Choroid plexus epithelial cell (primary cell): ENCODE measurements at regions not wholly inside any gene's neighbourhood (a gene's known extent, or its start where the extent isn't known, plus 50 kb on each side); places are given as distances from the start of the nearest gene placed in this dataset.

Experiments
- DNase-seq: peaks from one replicate; pipeline ENCODE4 v3.0.0-alpha.2; 2010; ENCODE audit warnings: low read depth
- H3K4me3 ChIP-seq: 2 replicates; pipeline ENCODE4 v1.5.1; 2011; ENCODE audit warnings: low read depth, mild to moderate bottlenecking, control low read depth, low read length, moderate library complexity
- TF ChIP-seq, protein P1 (sequence below): conservative IDR thresholded peaks from 2 replicates; pipeline ENCODE4 v1.5.1; 2011; ENCODE audit warnings: low read depth, mild to moderate bottlenecking, control low read depth, inconsistent platforms, low read length, moderate library complexity

DNA sequence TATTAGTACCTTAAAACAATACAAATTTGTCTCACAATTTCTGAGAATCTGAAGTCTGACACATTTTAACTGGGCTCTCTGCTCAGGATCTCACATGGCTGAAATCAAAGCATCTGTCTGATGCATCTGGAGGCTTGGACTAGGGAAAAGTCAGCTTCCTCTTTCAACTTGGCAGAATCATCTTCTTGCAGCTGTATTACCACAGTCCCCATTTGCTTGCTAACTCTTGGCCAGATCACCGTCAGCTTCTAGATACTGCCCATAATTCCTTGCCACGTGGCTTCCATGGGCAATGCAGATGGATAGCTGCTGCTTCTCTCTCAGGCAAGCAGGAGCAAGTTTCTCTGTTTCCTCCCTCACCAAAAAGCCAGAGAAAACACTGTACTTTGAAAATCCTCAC lies 1106.4 kb upstream of the CITED2 start:
- DNase-seq = peak; percentile 56
- H3K4me3 ChIP-seq = no peak overlapping the region
- TF ChIP-seq, protein P1, sequence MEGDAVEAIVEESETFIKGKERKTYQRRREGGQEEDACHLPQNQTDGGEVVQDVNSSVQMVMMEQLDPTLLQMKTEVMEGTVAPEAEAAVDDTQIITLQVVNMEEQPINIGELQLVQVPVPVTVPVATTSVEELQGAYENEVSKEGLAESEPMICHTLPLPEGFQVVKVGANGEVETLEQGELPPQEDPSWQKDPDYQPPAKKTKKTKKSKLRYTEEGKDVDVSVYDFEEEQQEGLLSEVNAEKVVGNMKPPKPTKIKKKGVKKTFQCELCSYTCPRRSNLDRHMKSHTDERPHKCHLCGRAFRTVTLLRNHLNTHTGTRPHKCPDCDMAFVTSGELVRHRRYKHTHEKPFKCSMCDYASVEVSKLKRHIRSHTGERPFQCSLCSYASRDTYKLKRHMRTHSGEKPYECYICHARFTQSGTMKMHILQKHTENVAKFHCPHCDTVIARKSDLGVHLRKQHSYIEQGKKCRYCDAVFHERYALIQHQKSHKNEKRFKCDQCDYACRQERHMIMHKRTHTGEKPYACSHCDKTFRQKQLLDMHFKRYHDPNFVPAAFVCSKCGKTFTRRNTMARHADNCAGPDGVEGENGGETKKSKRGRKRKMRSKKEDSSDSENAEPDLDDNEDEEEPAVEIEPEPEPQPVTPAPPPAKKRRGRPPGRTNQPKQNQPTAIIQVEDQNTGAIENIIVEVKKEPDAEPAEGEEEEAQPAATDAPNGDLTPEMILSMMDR = no peak

DNA sequence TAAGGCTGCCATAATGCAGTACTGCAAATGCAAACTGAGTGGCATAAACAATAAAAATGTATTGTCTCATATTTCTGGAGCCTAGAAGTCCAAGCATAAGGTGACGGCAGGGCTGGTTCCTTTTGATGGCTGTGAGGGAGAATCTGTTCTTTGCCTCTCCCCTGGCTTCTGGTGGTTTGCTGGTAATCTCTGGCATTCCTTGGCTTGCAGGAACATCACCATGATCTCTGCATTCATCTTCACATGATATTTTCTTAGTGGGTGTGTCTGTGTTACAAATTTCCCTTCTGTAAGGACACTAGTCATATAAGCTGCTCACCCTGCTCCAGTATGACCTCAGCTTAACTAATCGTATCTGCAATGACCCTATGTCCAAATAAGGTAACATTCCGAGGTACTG lies 1104.2 kb upstream of the CITED2 start:
- no peak overlapping the region for H3K4me3 ChIP-seq
- TF ChIP-seq, protein P1 = no peak
- no peak for DNase-seq

DNA sequence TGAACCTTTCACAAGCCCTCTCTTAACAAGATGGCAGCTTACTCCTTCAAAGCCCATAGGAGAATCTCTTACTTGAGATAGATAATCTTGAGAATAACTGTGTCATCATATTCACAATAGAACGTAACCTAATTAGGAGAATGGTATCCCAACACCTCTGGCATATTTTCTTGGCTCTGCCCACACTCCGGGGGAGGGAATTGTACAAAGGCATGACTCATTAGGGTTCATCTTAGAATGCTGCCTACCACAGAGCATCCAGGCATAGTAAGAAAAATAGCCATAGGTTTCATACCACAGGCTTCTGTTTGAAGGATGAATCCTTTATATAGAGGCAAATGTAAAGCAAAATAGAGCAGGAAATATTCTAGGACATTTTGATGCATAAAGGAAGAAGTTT lies 1100.6 kb upstream of the CITED2 start:
- DNase-seq = peak; percentile 46
- H3K4me3 ChIP-seq = no peak overlapping the region
- TF ChIP-seq, protein P1 = no peak

DNA sequence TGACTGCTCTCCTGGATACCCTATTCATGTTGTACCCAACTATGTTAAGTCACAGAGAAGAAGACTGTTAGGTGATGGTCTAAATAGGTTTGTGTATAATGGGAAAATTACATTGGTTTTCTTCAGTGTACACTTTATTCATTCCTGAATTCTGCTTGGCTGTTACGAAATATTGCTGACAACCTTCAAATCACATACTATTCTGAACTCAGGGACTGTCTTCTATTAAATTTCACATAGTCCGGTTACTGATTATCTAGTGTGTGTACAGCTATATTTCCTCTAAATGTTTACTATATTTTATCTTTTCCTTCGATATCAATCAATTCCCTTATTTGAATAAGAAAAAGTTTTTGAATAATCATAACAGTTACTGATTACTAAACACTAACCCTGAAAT lies 1090.3 kb upstream of the CITED2 start:
- TF ChIP-seq, protein P1 = no peak
- DNase-seq = no peak
- no peak overlapping the region for H3K4me3 ChIP-seq

DNA sequence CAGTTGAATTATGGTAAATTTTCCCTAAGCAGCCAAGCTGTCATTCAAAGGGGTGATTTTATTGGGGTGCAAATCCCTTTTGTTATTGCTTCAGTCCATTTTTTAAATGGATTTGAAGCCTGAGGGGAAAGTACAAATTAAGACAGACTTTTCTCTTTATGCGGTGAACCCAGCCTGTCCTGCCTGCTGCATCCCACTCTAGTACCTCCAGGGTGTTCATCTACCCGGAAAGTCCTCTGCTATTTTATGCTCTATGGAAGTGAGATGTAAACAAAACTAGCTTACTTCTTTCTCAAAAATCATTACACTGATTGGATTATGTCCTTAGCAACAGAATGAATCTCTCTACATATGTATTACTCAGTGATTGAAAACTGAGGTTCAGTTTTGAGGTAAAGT lies 1088.9 kb upstream of the CITED2 start:
- DNase-seq = peak; percentile 72
- TF ChIP-seq, protein P1 = no peak
- no peak overlapping the region for H3K4me3 ChIP-seq

DNA sequence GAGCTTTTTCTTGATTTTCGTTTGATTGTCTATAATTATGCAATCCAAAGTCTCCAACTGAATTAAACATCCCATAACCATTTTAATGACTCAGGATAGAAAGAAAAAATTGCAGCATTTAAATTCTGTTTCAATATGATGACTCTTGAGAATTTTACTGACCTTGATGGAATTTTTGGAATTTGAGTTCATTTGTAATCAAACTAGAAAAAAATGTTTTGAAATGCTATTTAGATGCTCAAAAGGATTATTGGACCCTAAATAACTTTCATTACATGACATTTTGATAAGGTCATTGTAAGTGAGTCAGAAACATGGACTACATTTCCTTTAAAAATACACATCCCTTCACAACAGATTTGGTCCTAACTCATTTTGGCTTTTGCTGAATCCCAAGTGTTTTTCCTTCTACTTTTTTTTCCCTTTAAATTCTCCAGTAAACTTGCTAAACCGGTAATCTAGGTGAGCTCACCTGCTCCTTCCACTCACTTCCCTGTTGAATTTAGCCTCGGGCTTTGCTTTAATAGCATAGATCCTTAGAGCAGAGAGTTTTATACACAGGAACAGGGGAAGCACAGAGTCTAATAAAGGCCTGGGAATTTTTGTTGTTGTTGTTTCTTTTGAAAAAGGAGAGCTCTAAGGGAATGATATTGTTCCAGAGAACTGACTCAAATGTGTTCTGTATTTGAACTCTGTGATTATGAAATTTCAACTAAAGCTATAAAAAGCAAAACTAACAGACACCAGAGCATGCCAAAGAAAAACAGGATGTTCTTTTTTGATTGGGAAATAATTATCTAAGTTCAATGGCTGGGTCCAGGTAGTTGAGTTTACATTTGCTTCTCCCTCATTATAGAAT lies 1088.2 kb upstream of the CITED2 start:
- peak; percentile 93 for DNase-seq
- TF ChIP-seq, protein P1 = no peak
- no peak overlapping the region for H3K4me3 ChIP-seq

DNA sequence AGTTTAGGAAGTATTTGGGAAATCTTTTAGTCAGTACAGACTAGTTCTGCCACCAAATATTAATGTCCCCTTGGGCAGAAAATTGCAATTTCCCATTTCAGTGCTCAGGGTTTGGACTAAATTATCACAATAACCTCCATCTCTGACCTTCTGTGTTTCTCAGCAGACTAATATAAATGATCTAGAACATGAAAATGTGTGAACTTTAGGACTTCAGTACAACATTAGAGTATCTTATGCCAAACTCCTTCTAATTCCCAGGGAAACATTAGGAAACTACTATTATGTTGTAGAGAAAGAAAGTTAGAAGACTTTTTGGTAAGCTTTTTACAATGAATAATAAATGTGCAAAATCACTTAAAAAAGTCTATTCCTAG lies 1087.6 kb upstream of the CITED2 start:
- TF ChIP-seq, protein P1 = no peak
- DNase-seq = no peak
- H3K4me3 ChIP-seq = no peak overlapping the region
